Iris pigment epithelial cell (primary cell): ENCODE measurements at regions not wholly inside any gene's neighbourhood (a gene's known extent, or its start where the extent isn't known, plus 50 kb on each side); places are given as distances from the start of the nearest gene placed in this dataset.

ENCODE experiments used
- DNase-seq: peaks from one replicate; pipeline ENCODE4 v3.0.0-alpha.2; 2011; ENCODE audit warnings: low read depth

- no peak for DNase-seq
Observed at GRCh38 chr9:118187408-118187807, 483.2 kb downstream of the TLR4 start.

GRCh38 chr9:118189615-118190014 is 485.4 kb downstream of the TLR4 start:
- no peak for DNase-seq

- DNase-seq: no peak
Observed at GRCh38 chr9:118192807-118193206, 488.6 kb downstream of the TLR4 start.

GRCh38 chr9:118209343-118209742 is 505.1 kb downstream of the TLR4 start:
- DNase-seq: no peak

- no peak for DNase-seq
Observed at GRCh38 chr9:118215549-118215948, 511.3 kb downstream of the TLR4 start.

DNA sequence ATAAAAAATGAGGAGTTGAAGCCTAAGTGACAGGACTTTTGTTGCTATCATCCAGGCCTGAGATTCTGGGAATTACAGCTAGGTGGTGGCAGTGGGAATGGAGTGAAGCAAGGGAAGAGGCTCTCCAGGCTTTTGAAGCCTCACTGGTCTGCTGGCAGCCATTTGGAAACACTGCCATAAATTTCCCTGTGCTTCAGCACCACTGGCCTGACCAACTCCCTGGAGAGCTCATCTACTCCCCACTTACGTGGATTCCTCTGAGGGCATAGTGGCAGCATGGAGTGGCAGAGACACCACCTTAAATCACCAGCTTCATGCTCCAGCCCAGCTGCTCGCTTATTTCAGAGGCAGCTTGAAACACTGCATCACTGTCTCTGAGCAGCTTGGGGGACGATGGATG is 518.2 kb downstream of the TLR4 start:
- DNase-seq: no peak

DNA sequence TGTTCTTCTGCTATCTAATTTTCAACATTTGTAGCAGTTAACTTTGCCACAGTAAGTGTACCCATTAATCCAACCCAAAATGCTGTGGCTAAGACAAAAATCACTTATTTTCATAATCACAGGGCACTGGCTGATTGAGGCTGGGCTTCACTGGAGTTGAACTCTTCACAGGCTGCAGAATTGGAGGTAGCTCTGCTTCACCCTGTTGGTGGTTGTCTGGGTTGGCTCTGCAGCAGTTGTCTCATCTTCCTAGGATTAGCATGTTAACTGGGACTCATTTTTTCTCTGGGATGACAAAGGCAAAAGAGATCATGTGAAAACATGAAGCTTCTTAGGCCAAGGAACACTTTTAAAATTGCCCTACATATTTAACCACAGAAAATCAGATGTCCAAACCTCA is 518.9 kb downstream of the TLR4 start:
- DNase-seq: no peak

DNA sequence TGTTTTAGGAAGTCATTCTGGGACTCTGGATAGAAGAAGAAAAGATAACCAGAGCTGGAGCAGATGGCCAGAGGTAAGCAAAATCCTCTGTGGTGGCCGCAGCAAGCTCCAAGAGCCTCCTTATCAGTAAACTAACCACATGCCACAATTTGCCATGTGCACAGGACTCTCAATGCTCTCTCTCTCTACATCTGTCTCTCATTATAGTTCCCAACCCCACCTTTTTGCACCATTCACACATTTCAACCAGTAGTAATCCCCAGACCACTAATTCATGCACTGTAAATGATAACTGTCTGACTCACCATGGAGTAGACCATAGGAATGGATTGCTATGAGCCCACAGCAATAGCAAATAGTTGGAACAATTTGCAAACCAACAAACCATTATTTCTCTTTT is 526.1 kb downstream of the TLR4 start:
- DNase-seq: no peak

DNA sequence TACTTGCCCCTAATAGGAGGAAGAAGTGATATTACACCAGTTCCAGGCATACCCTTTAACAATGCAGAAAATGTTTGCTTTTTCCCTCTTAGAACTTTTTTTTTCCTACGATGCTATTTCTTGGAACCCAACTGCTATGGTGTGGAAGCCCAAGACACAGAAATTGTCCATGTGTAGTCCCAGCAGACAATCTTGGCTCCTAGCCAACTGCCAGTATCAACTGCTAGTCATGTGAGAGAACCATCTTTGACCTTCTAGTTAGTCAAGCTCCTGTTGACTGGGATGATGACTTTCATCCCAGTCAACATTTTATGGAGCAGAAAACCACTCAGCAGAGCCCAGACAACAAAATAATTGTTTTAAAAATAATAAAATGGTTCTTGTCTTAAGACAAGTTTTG is 532.4 kb downstream of the TLR4 start:
- no peak for DNase-seq

DNA sequence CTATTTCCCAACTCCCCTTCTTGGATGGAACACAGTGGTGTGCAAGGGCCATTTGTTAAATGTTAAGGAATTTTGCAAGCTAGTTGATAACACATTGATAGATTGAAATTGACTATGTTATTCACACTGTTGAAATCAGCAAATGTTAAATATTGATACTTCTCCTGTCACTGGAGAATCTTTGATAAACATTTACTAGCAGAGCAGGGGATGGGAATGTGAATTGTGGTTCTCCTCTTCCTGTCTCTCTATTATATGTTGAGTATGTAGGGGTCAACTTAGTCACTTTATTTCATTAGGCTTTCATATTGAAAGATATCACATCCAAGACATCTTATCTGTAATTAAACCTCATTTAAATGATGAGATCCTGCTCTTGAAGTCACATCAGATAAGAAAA is 533.9 kb downstream of the TLR4 start:
- DNase-seq: no peak

DNA sequence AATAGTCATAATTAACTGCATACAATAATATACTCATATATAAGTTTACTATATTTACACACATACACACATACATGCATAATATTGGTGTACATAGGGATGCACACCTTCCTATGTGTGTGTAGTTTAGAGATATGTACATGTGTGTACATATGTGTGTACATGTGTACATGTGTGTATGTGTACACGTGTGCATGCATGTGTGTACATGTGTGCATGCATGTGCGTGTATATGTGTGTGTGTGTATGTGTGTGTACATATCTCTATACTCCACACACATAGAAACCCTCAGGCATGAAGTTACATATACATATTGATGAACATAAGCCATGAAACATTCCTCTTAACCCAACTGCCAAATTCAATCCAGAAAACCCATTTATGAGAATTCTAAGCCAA is 547.8 kb downstream of the TLR4 start:
- no peak for DNase-seq

DNA sequence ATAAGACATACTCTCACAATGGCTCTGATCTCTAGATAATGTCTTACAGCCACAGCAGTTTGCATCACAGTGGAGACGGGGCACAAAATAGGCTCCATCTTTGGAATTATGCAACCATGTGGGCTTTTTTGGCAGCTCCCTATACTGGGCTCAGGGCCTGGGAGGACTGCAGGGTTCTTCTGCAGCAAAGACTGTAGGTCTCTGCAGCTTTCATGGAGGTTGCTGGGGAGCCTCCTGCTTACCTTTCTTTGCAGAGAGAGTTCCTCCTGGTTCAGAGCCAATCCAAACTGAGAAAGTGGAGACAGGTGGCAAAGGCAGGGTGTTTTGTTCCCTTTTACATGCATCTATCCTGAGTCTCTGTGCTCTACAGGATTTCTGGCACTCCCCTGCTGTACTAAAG is 558.0 kb downstream of the TLR4 start:
- no peak for DNase-seq

DNA sequence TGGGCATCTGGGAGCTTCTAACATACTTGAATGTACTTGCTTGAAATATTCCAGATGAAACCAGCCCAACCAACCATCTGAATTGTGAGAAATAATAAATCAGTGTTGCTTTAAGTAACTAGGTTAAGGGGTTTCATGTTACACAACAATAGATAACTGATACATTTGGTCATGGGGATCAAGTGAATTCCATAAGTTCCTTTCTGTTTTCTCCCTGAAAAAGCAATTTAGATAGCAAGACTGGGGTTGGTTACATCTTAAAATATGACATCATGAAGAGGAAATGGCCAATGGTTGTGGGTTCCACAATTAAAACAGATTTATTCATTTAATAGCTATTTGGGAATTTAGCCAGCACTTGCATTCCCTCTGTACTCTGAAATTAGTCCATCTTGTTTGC is 559.7 kb downstream of the TLR4 start:
- DNase-seq: peak; percentile 0

- no peak for DNase-seq
Observed at GRCh38 chr9:118268046-118268445, 563.8 kb downstream of the TLR4 start.

- no peak for DNase-seq
Observed at GRCh38 chr9:118269623-118270022, 565.4 kb downstream of the TLR4 start.

GRCh38 chr9:118271331-118271730 is 567.1 kb downstream of the TLR4 start:
- no peak for DNase-seq

DNA sequence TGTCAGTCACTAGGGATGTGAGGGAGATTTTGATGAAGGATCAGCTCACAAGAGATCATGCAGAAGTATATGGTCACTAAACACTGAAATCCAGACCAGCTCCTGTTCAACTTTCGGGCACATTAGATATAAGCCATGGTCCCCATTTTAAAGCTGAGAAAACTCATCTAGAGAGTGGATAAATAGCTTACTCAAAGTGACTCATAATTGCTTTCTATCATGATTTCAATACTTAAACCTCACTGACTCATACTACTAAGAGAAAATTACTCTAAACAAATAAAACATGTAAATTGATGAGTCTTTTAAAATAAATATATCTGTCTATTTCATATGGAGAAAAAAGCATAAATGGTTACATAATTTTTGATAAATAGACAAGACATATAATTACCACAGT is 567.7 kb downstream of the TLR4 start:
- no peak for DNase-seq

- DNase-seq: no peak
Observed at GRCh38 chr9:118273048-118273447, 568.8 kb downstream of the TLR4 start.

DNA sequence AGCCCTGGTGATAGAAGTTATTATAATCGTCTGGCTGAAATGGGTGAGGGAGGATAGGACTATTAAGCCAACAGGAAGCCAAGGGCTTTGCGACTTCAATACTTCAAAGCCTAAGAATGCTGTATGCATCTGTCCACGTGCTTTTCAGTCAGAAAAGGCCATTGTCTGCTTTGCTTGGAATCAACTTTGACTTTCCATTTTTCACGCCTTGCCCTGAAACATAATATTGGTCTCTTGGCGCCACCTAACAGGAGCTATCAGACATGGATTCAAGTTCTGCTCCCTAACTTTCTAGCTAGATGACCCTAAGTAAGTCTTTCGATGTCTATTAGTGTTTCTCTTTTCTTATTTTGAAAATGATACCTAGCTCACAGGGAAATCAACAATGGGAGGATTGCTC is 572.6 kb downstream of the TLR4 start:
- DNase-seq: no peak

- no peak for DNase-seq
Observed at GRCh38 chr9:118281772-118282171, 577.6 kb downstream of the TLR4 start.

DNA sequence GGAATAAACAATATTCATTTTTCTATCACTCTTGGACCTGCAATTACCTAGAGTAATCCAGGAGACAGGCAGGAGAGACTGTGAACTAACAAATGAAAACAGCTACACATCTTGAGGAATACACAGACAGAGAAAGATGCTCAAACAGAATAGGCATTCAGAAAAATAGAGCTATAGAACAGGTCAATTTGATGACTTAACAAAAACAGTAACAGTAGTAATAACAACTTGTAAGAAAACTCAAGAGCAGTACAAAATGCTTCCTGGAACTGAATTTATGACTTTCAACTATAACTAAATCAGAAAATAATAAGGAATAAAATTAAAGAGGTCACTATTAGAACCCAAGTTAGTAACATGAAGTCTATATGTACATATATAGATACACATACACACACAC is 579.3 kb downstream of the TLR4 start:
- DNase-seq: no peak

- no peak for DNase-seq
Observed at GRCh38 chr9:118290116-118290515, 585.9 kb downstream of the TLR4 start.

DNA sequence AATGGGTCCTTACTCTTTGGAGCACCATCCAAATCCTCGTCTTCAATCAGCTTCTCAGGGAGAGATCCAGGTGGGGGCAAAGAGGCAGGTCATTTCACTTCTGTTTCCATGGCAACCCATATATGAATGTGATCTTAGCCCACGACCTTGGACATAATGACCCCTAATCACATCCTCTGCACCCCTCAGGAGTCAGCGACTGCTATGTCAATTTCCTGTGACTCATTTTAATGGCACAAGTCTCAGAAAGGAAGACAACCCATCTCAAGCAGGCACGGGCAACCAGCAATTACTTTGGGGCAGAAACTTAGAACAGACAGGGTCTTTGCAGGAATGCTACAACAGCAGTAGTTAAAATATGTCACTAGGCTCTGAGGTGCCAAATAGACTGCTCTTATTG is 591.2 kb downstream of the TLR4 start:
- no peak for DNase-seq

DNA sequence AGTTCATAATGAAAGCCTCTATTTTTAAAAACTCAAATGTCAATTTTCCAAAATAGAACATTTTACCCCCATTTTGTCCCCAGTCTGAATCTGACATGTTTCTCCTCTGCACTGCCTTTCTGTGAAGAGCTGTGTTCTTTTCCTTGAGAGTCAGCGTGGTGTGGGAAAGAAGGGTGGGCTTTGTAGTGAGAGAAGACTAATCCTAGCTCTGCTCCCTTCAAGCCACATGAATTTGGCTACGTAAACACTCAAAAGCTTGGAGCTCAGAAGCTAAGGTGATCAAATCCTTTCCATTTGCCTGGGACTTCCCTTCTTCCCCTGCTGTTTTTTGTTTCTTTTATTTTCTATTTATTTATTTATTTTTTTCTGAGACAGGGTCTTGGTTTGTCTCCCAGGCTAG is 598.5 kb downstream of the TLR4 start:
- DNase-seq: no peak

DNA sequence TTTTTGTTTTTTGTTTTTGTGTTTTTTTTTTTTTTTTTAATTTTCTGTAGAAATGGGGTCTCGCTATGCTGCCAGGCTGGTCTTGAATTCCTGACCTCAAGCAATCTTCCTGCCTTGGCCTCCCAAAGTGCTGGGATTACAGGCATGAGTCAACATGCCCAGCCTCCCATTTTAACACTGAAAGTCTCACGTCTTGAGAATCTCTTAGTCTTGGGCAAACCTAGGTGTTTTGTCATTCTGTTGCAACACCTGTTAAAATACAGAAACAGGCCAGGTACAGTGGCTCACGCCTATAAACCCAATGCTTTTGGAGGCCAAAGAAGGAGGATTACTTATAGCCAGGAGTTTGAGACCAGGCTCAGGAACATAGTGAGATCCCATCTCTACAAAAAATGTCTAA is 599.0 kb downstream of the TLR4 start:
- DNase-seq: no peak
